ENCODE measurements at regions not wholly inside any gene's neighbourhood (a gene's known extent, or its start where the extent isn't known, plus 50 kb on each side); places are given as distances from the start of the nearest gene placed in this dataset.

GRCh38 chr1:213538251-213538650, 449.5 kb upstream of the PROX1 start:
- Mint-ChIP-seq H3K27me3 (ENCODE audit: low read depth in 3 of 3) (peaks cover 0 to 2% (median 0%) of the 10 kb centered on the region in 3 donors), H3K9me3 (peaks cover 0 to 6% (median 2%) of the 10 kb centered on the region in 7 donors), H3K27ac (no peak overlapping the region), H3K4me1 (no peaks in the 10 kb centered on the region), H3K36me3 (no peaks in the 10 kb centered on the region), H3K4me3 (no peak overlapping the region)
- H3K4me1 ChIP-seq (ENCODE audit: control insufficient read depth in 1 of 2, insufficient read depth in 2 of 2, low read length in 2 of 2): no peaks in the 10 kb centered on the region
- H3K27ac ChIP-seq (ENCODE audit: low read depth in 1 of 2, low read length in 2 of 2): no peak overlapping the region
- no peak overlapping the region for H3K4me3 ChIP-seq (replicated peaks in 1 of 3; ENCODE audit: low read depth in 2 of 3, low read length in 3 of 3)
- intact Hi-C loops (cut with micrococcal nuclease): loop anchor here in 1 of 2 donors (10.0 kb wide), 1 partner anchor 63 kb away; no protein-coding TSS in a partner anchor
- WGBS (ENCODE audit: insufficient coverage): 88% methylated on average over 3 of the region's 3 CpGs
- no peak overlapping the region for H3K4me2 ChIP-seq (replicated peaks; ENCODE audit: extremely low read depth, low read length, poor library complexity, severe bottlenecking)
- no peak overlapping the region for H3K9ac ChIP-seq (ENCODE audit: insufficient read depth, low read length, poor library complexity, severe bottlenecking)
- no peaks in the 10 kb centered on the region for H3K36me3 ChIP-seq (replicated peaks in 1 of 2; ENCODE audit: control insufficient read depth in 1 of 2, insufficient read depth in 2 of 2, low read length in 2 of 2)
- H3K79me2 ChIP-seq (ENCODE audit: insufficient read depth, low read length): no peaks in the 10 kb centered on the region
- H3K9me3 ChIP-seq (replicated peaks in 1 of 2; ENCODE audit: control insufficient read depth in 1 of 2, insufficient read depth in 1 of 2, low read length in 2 of 2): peaks cover 0 to 3% of the 10 kb centered on the region in 2 donors
- TF ChIP-seq CTCF (IDR thresholded peaks at IDR 0.05): no peak
- H3K27me3 ChIP-seq (ENCODE audit: control insufficient read depth in 2 of 2, insufficient read depth in 2 of 2, low read length in 2 of 2): no peaks in the 10 kb centered on the region
- DNase-seq: no peak
- no peaks in the 10 kb centered on the region for H4K20me1 ChIP-seq (ENCODE audit: insufficient read depth, low read length)
- no peak overlapping the region for H2AFZ ChIP-seq (ENCODE audit: insufficient read depth, low read depth, low read length, poor library complexity, severe bottlenecking)

- Histone ChIP-seq H3K27ac (ENCODE audit: low read depth in 1 of 2, low read length in 2 of 2) (no peak overlapping the region), H4K20me1 (ENCODE audit: insufficient read depth, low read length) (no peaks in the 10 kb centered on the region), H3K4me2 (replicated peaks; ENCODE audit: extremely low read depth, low read length, poor library complexity, severe bottlenecking) (no peak overlapping the region), H2AFZ (ENCODE audit: insufficient read depth, low read depth, low read length, poor library complexity, severe bottlenecking) (no peak overlapping the region), H3K4me3 (replicated peaks in 1 of 3; ENCODE audit: low read depth in 2 of 3, low read length in 3 of 3) (no peak overlapping the region), H3K9ac (ENCODE audit: insufficient read depth, low read length, poor library complexity, severe bottlenecking) (no peak overlapping the region), H3K9me3 (replicated peaks in 1 of 2; ENCODE audit: control insufficient read depth in 1 of 2, insufficient read depth in 1 of 2, low read length in 2 of 2) (peaks cover 0 to 3% of the 10 kb centered on the region in 2 donors), H3K36me3 (replicated peaks in 1 of 2; ENCODE audit: control insufficient read depth in 1 of 2, insufficient read depth in 2 of 2, low read length in 2 of 2) (no peaks in the 10 kb centered on the region), H3K27me3 (ENCODE audit: control insufficient read depth in 2 of 2, insufficient read depth in 2 of 2, low read length in 2 of 2) (no peaks in the 10 kb centered on the region), H3K4me1 (ENCODE audit: control insufficient read depth in 1 of 2, insufficient read depth in 2 of 2, low read length in 2 of 2) (no peaks in the 10 kb centered on the region), H3K79me2 (ENCODE audit: insufficient read depth, low read length) (no peaks in the 10 kb centered on the region)
- H3K4me1 Mint-ChIP-seq: no peaks in the 10 kb centered on the region
- peaks cover 0 to 2% (median 0%) of the 10 kb centered on the region in 3 donors for H3K27me3 Mint-ChIP-seq (ENCODE audit: low read depth in 3 of 3)
- H3K4me3 Mint-ChIP-seq: no peak overlapping the region
- 93% methylated on average over 2 of the region's 4 CpGs for WGBS (ENCODE audit: insufficient coverage)
- H3K36me3 Mint-ChIP-seq: no peaks in the 10 kb centered on the region
- H3K9me3 Mint-ChIP-seq: peaks cover 0 to 6% (median 2%) of the 10 kb centered on the region in 7 donors
- intact Hi-C loops (cut with micrococcal nuclease): loop anchor here in 1 of 2 donors (10.0 kb wide), 1 partner anchor 65 kb away; no protein-coding TSS in a partner anchor
- H3K27ac Mint-ChIP-seq: no peak overlapping the region
- no peak for DNase-seq
- no peak for TF ChIP-seq CTCF (IDR thresholded peaks at IDR 0.05)
These were observed 448.3 kb upstream of the PROX1 start for GRCh38 chr1:213539464-213539863.
